HG03045 (cell line): ENCODE measurements at regions not wholly inside any gene's neighbourhood (a gene's known extent, or its start where the extent isn't known, plus 50 kb on each side); places are given as distances from the start of the nearest gene placed in this dataset.

Experiments
- ATAC-seq: cut with Tn5 transposase; IDR thresholded peaks from one replicate; pipeline ENCODE4 v1.9.1; 2021; ENCODE audit warnings: mild to moderate bottlenecking, moderate library complexity; ENCODE audit not compliant: unreplicated experiment

DNA sequence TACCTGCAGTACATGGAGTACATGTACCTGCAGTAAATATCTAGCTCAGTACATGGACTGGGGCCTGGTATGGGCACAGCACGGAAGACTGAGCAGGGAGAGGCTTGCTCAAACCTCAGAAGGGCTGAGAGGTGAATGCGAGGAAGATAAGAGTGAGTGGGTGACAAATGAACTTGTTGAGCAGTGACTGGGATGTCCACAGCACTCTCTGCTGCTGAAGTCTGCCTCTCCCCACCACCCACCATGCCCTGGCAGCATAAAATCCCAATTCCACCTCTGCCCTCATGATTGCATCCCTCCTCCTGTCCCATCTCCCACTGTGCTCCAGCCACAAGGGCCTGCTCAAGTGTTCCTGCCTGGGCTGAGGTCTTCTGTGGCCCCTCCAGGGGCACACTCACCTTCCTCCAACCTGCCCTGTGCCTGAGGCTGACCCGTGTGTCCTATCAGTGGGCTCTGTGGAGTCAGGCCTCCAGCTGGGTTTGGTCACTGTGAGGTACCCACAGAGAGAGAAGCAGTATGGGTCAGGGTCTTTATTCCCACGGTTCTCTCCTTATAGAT, 114.2 kb downstream of the FOXD2 start:
- ATAC-seq: no peak

DNA sequence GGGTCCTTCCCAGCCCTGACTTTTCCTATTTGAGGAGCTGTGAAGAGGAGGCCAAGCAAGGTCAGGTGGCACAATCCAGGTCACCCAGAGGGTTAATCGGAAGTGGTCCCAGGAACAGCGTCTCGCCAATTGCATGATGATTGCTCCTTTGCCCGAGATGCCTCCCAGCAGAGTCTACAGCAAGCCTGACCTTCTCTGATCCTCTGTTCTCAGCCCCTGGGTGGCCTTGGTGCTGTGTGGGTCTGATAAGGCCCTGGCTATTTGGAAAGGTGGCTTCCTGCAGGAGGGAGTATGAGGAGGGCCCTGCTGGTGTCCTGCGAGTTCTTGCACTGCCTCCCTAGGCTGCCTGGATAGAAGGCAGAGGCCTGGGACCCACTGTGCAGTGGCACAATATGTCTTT, 116.2 kb downstream of the FOXD2 start:
- ATAC-seq: no peak

DNA sequence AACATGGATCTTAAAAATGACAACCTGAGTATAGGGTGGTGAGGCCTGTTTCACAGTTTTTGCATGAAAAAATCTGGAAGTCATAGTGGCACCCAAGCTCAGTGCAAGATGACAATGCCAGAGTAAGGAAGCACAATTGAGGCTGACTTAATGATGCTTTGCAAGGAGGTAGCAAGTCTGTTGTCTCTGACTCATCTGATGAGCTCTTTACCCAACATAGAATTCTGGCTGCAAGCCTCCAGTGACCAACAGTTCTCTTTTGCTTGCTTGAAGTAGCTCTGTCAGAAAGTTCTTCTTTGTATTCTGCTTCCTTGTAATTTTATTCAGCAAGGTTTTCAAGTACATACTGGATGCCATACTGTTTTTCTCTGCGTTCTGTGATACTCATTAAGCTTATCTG, 117.1 kb downstream of the FOXD2 start:
- ATAC-seq: no peak

DNA sequence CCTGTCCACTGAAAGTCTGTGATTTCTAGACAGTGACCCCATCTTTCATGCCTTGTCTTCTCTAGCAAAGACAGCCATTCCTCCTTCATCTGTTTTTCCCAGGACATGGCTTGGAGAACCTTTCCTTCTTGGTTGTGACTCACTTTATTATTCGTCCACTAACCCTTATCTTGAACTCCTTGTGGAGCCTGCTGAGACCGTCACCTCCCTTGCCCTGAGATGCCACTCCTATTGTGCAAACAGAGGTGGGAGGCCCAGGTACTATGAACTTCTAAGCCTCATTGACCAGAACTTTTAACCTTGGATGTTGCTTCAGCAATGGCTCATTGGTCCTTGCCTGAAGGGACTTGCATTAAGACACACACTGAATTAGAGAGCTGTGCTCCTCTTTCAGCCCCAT, 117.5 kb downstream of the FOXD2 start:
- no peak for ATAC-seq

DNA sequence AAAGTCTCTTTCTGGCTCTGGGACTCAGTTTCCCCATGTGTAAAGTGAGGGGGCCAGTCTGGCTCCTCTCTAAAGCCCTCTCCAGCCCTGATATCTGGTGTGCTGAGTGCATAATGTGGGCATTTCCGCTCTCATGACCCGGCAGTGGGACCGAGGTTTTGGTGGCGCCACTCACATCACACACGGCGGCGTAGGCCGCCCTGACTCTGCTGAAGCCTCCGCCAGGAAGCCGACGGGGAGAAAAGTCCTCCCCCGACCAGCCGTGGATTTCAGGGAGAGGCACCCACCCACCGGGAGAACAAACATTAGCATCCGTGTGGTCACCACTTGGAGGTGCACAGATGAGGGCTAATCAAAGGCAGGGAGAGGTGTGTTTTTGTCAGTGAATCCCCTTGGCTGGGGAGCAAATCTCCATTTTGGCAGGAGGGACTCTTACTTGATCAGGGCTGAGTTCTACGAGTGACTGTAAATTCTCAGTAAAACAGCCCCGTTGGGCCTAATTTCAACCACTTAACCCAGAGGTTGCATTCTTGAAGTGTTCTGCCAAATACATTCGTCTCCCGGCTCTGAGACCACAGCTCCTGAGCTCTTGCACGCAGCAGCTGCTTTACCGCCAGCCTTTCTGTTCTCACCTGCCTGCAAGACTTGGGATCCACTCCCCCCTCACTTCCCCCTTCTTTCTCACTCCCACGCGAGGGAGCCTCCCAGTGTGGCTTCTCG, 118.2 kb downstream of the FOXD2 start:
- ATAC-seq: no peak

DNA sequence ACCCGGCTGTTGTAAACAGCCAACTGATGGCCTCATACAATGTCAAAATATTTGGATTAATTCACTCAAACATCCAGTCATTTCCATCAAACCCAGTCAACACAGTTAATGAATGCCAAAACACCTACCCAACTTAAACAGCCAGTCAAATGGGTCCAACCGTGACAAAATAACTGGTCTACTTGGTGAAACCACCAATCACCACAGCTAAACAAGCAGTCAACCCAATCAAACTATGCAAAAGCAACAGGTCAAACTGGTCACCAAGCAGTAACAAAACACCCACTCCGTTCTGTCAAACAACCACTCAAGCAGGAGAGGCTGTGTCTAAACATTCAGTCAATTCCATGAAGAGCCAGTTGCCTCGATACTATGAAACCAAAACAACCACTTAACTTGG, 119.2 kb downstream of the FOXD2 start:
- ATAC-seq: no peak

DNA sequence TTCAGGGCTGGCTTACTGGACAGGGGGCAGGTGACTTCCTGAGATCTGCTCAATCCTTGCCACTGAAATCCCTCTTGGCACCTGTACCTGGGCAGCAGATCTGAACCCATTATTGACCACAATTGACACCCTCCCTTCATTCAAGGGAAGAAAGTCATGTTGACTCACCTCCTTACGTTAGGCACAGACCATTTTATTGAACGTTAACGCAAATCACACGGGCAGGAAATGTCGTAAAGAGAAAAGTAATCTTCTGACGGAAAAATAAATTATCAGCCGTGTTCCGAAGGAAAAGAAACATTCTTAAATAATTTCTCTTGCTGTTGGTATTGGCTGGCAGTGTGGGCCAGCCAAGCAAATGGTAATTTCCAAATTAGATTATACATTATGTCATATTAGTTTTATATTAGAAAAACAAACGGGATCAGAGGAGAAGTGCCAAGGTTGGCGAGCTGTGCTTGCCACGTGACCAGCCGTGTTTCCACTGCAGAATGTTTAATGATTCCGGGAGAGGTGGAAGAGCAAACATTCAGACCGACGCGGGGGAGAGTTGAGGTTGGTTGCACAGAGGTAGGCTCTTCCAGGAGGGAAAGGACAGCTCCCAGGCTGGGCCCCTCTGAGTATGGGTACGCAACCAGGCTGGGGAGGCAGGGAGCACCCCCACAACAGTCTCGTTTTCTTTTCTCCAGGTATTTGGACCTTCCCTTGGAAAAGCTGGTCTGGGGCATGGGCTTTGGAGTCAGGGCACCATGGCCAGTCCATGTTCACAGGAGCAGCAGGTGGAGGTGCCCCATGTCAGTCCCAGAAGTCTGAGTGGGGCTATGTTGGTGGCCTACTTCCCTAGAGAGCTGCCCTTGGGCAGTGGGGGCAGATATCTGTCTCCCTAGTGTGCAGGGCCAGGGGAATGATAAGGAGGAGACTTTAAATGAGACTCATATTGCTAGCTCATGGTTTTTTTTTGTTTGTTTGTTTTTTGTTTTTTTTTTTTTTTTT, 121.1 kb downstream of the FOXD2 start:
- ATAC-seq: no peak

DNA sequence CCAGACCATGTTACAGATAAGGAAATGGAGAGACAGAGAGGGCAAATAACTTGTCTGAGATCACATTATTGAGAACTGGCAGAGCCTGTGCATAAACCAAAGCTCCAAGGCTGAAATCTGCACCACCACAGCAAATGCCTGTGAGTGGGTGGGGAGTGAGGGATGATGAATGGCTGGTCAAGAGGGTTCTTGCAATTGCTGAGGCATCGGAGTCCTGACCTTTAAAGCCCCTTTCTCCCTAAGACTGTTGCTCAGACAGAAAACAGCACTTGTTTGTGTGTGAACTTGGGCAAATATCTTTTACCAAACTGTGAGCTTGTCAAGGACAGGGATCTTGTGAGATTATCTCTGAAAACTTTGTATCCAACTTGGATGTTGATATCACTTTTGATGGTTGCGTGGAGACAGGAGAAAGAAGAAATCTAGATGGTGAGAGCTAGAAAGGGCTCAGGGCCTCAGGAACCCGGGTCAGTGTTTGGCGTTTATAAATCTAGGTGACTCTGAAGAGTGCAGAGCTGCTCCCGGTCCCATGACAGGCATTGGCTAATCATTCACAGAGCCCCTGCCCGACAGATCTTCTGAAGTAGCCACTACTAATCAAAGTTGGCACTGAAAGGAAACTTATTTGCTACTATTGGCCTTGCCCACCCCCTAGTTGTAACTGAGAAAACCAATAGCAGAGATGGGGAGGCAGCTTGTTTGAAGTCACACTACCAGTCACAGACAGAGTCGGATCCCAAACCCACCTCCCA, 122.3 kb downstream of the FOXD2 start:
- no peak for ATAC-seq

DNA sequence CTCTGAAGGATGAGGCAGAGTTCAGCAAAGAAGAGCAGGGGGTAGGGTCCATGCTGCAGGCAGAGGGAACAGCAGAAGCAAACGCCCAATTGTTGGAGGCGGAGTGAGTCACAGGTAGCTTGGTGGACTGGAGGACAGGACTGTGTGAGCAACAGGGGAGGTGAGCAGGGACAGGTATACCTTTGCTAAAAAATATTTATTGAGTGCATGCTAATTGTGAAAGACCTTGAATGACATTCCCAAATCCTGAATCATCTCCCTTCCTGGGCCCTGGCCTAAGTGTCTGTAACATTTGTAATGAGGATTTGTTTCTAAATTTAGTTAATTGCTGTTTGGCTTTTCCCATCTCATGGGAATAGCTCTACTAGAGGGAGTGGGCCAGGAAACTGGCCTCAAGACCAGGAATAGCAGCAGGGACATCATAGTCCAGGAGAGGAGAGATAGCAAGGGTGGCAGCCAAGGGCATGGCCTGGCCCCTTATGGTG, 123.7 kb downstream of the FOXD2 start:
- no peak for ATAC-seq

DNA sequence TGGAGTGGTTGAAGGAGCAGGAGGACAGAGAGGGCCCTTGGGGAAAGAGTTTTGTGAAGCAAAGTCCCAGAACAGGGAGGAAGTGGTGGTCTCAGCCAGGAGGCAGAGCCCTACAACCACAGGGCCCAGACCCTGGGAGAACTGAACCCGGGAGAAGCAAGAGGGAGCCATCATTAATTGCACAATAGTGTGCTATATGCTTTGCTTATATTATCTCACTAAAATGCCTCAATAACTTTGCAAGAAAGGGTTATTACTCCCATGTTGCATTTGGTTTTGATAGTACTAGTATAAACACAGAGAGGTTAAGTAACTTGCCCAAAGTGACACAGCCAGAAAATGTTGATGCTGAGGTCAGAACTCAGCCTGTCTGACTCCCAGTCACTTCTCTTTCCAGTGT, 124.3 kb downstream of the FOXD2 start:
- no peak for ATAC-seq

DNA sequence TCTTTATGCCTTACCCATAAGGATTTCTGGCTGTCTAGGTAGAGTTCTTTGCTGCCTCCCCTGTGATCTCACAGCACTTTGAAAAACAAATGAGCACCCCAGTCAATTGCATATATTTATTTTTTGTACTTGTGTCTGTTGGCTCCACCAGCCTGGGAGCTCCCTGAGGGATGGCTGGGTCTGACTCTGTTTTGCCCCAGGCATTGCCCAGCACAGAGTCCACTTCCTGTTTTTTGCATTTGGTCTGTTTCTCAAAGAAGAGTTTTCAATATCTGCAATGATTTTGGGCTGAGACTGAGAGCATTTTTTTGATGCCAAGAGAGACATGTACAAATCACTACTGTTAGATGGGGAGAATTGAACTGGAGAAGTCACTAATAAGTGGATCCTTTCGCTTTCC, 125.0 kb downstream of the FOXD2 start:
- no peak for ATAC-seq

DNA sequence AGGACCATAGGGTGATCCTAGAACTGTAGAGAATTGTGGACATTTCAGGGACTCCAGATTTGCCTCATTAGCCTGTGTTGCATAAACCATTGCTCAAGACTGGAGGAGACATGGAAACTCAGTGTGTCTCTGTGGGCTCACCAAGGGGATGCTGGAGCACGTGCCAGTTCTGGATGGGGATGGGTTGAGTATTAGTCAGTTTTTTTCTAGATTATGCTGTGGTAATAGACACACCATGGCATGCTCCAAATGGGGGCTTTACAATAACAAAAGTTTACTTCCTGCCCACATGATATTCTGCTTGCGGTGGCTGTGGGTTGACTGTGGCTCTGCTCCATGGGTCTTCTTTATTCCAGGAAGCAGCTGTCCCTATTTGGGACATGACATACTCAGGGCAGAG, 125.4 kb downstream of the FOXD2 start:
- no peak for ATAC-seq

DNA sequence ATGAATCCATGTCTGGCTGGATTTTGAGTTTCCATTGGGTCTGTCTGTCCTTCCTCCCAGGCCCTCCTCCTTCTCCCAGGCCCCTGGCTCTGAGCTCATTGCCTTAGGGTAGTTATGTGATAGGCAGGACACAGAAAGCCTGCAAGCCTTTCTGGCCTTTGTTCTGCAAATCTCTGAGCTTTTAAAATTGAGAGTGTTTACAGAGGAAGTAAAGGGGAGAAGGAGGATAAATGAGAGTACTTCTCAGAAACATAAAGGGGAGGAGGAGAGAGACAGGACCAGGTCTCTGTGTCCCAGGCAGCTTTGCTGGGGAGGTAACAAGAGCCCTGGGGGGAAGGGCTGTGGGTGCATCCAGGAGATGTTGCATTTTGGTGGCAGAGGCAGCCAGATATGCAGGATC, 126.7 kb downstream of the FOXD2 start:
- ATAC-seq: no peak

DNA sequence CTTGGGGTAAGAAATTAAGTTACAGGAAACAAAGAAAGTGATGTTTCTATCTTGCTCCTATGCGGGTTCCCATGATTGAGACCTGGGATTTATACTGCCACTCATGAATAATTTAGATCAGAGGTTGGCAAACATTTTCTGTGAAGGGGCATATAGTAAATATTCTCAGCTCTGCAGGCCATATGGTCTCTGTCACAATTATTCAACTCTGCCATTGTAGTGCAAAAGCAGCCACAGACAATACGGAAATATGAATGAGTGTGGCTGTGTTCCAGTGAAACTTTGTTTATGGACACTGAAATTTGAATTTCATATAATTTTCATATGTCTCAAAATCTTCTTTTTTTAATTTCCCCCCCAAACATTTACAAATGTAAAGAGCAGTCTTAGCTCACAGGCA, 127.2 kb downstream of the FOXD2 start:
- ATAC-seq: no peak

DNA sequence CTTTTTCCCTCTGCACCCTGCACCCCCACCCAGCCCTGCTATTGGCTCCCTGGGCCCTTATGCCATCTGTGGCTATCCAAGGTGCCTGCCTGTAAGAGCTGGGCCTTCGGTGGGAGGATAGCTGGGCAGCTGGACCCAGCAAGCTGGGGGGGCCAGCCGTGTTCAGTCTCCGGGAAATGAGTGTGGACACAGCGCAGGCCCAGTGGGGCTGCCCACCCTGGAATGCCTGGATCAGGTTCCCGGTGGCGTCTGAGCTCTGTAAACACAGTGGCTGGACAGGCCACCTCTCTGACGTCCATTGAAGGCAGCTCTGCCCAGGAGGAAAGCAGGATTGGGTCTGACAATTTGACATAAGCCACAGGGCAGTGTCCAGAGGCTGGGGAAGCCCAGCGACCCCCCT, 127.8 kb downstream of the FOXD2 start:
- no peak for ATAC-seq

DNA sequence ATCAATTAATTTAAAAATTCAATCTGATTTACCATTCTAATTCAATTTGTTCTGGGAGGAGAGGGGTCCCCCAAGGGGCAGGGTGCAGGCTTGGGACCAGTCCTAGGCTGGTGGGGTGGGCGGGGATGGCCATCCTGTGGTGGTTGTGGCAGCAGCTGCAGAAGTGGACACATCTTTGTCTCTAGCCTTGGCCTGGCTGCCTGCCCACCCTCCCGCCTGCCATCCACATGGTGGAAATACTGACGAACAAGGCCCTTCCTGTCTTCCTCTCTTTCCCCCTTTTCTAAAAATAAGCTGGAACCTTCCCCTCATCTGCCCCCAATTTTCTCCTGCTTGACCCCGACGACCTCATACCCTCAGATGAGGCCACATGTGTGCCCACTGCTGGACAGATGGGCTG, 130.9 kb downstream of the FOXD2 start:
- no peak for ATAC-seq

DNA sequence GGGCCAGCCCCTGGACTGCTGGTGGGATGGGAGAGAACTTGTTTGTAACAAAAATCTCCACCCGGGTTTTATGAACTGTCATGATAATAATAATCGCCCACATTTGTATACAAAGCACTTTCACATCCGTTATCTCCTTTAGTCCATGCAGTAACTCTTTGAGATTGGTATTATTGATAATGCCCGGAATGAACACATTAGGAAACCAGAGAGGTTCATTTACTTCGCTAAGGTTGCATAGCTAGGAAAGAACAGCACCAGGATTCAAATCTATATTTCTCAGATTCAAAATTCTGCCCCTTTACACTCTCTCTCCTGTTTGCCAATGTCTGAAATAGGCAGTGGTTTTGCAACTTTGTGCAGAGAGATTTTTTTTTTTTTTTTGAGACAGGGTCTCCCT, 131.4 kb downstream of the FOXD2 start:
- no peak for ATAC-seq

DNA sequence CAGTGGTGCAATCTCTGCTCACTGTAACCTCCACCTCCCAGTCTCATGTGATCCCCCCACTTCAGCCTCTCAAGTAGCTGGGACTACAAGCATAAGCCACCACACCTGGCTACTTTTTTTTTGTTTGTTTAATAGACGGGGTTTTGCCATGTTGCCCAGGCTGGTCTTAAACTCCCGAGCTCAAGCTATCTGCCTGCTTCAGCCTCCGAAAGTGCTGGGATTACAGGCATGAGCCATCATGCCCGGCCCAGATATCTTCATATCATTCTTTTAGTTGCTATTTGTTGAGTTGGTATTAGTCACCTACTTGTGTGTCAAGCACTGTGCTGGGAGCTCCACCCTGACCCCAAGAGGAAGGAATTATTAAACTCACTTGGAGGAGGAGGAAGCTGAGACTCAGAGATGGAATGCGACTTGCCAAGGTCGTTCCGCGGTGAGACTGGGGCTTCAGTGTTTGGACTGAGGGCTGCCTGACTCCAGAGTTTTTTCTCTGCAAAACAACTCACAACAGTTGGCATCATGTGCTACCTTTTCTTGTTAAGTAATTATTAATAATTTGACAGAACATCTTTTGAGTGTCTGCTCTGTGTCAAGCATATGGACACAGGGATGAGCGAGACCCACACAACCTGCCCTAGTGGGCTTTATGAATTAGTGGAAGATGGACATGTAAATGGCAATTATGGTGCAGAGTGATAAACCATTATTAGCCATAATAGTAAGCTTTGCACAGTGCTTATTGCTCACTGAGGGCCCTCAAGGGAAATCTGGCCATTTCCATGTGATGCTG, 132.0 kb downstream of the FOXD2 start:
- no peak for ATAC-seq

DNA sequence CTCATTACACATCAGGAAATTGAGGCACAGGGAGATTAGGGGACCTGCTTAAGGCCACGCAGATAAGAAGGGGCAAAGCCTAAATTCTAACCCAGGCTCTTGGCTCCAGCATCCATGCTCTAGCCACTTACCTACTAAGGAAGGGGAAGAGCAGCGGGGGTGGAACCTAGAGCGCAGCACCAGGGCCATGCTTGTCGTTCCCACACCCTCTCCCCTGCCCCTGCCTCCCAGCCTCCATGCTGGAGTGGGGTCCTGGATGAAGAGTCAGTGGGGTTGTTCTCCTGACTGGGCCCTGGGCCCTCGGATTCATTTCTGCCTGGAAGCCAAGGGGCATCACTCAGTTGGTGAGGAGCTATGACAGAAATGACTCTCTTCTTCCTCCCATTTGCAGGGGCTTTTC, 133.3 kb downstream of the FOXD2 start:
- no peak for ATAC-seq

DNA sequence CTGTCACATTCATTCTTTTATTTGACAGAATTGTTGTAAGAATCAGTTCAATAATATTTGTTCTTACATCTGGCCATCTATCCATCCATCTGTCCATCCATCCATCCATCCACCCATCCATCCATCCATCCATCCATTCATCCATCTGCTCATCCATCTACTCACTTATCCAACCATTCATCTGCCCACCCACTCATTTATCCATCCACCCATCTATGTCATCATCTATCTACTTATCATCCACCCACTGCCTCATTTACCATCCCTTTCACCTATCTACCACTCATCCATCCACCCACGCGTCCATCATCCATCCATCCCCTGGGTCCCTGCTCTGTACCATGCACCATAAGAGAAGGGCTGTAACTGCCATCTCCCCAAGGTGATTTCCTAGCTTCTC, 134.1 kb downstream of the FOXD2 start:
- no peak for ATAC-seq
